ENCODE measurements at regions not wholly inside any gene's neighbourhood (a gene's known extent, or its start where the extent isn't known, plus 50 kb on each side); places are given as distances from the start of the nearest gene placed in this dataset.

GRCh38 chr9:135279834-135280393 lies 192.4 kb downstream of the OLFM1 start:
- no peak for TF ChIP-seq CTCF (IDR thresholded peaks at IDR 0.05)
- no peak for TF ChIP-seq POLR2AphosphoS5 (IDR thresholded peaks at IDR 0.05)
- TF ChIP-seq POLR2A (IDR thresholded peaks at IDR 0.05) = no peak
- TF ChIP-seq EP300 (IDR thresholded peaks at IDR 0.05) = no peak

Data from stomach (tissue), 4 donors.